Stimulated activated CD8-positive, alpha-beta memory T cell treated with anti-CD3 and anti-CD28 coated beads, Interleukin-2, amount 100 ng/mL, for 48 hours (primary cell): ENCODE measurements at regions not wholly inside any gene's neighbourhood (a gene's known extent, or its start where the extent isn't known, plus 50 kb on each side); places are given as distances from the start of the nearest gene placed in this dataset.
"Not testable (repeated sequence)": the region's sequence is repeated elsewhere in the genome, so short reads cannot be mapped to it uniquely, and the experiment has no call there.

Experiments
- DNase-seq, 2 donors: peaks; one replicate each; pipeline ENCODE4 v3.0.0-alpha.2; 2020; ENCODE audit warnings: low read depth in 2 of 2

- no peak for DNase-seq
Measured at GRCh38 chr21:41611966-41612606, 104.1 kb upstream of the TMPRSS2 start.

GRCh38 chr21:41611441-41611840 is 103.5 kb upstream of the TMPRSS2 start:
- no peak for DNase-seq

- DNase-seq = not testable (repeated sequence)
Measured at GRCh38 chr21:41610840-41611115, 102.8 kb upstream of the TMPRSS2 start.

GRCh38 chr21:41610042-41610839 is 102.3 kb upstream of the TMPRSS2 start:
- DNase-seq = no peak

- no peak for DNase-seq
Measured at GRCh38 chr21:41606706-41607105, 98.7 kb upstream of the TMPRSS2 start.

- DNase-seq = no peak
Measured at GRCh38 chr21:41605934-41606285, 98.0 kb upstream of the TMPRSS2 start.

GRCh38 chr21:41605178-41605933 is 97.4 kb upstream of the TMPRSS2 start:
- no peak for DNase-seq

GRCh38 chr21:41604583-41605041 is 96.7 kb upstream of the TMPRSS2 start:
- DNase-seq = no peak

GRCh38 chr21:41603476-41603875 is 95.5 kb upstream of the TMPRSS2 start:
- no peak for DNase-seq

GRCh38 chr21:41602531-41602930 is 94.6 kb upstream of the TMPRSS2 start:
- DNase-seq = no peak

- DNase-seq = no peak
Measured at GRCh38 chr21:41601573-41602368, 93.8 kb upstream of the TMPRSS2 start.

GRCh38 chr21:41600961-41601572 is 93.1 kb upstream of the TMPRSS2 start:
- DNase-seq = no peak

- DNase-seq = no peak
Measured at GRCh38 chr21:41600556-41600955, 92.6 kb upstream of the TMPRSS2 start.

- DNase-seq = no peak
Measured at GRCh38 chr21:41600116-41600515, 92.2 kb upstream of the TMPRSS2 start.

GRCh38 chr21:41598561-41599431 is 90.8 kb upstream of the TMPRSS2 start:
- no peak for DNase-seq

GRCh38 chr21:41597811-41598231 is 89.9 kb upstream of the TMPRSS2 start:
- no peak for DNase-seq

- DNase-seq = no peak
Measured at GRCh38 chr21:41597227-41597626, 89.3 kb upstream of the TMPRSS2 start.

GRCh38 chr21:41596241-41596925 is 88.4 kb upstream of the TMPRSS2 start:
- no peak for DNase-seq

- no peak for DNase-seq
Measured at GRCh38 chr21:41594268-41594667, 86.3 kb upstream of the TMPRSS2 start.

GRCh38 chr21:41593760-41594138 is 85.8 kb upstream of the TMPRSS2 start:
- DNase-seq = no peak
